Left cardiac atrium (tissue), 4 donors: ENCODE measurements at regions not wholly inside any gene's neighbourhood (a gene's known extent, or its start where the extent isn't known, plus 50 kb on each side); places are given as distances from the start of the nearest gene placed in this dataset.
"Not testable (repeated sequence)": the region's sequence is repeated elsewhere in the genome, so short reads cannot be mapped to it uniquely, and the experiment has no call there.

Experiments used
- ATAC-seq, 2 donors: fragments of 200-7000 bp; cut with Tn5 transposase; one replicate each; pipeline ENCODE4 v1.9.1; 2020; ENCODE audit warnings: mild to moderate bottlenecking in 2 of 2, moderate library complexity in 2 of 2
- DNase-seq: peaks from one replicate; pipeline ENCODE4 v3.0.0-alpha.2; 2020
- intact Hi-C, 2 donors: fragments of 100-400 bp; cut with DNase I; formaldehyde crosslinking; loops; one replicate each; pipeline versions ENCODE4 v1.14.1 to v1.15.1; 2022 to 2023
- donor health status: DM: no; HTN: yes; CAD: no.
- donor health status: DM: no; HTN: yes; CAD: no; lungs with severe emphysema.
- donor health status: DM: yes; HTN: yes; CAD: no.
- donor health status: Dilated cardiomyopathy.

DNA sequence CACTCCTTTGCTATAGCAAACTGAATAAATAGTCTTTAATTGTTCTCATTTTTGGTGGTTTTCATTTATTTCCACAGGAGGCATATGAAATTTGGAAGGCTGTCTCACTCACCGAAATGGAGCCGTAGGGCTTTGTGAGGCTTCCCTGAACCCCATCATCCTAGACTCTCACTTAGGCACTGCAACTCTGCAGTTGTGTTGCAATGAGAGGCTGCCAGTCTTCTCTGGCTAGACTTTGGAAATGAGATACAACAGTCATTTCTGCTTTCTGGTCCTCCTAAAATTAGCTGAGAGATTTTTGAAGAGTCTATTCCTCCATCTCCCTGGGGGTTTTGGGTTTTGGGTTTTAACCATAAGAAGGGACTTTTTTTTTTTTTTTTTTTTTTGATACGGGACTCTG lies 146.5 kb downstream of the SH3BGRL start:
- intact Hi-C loops, result no loop called here
- ATAC-seq (no peak), DNase-seq (no peak)

DNA sequence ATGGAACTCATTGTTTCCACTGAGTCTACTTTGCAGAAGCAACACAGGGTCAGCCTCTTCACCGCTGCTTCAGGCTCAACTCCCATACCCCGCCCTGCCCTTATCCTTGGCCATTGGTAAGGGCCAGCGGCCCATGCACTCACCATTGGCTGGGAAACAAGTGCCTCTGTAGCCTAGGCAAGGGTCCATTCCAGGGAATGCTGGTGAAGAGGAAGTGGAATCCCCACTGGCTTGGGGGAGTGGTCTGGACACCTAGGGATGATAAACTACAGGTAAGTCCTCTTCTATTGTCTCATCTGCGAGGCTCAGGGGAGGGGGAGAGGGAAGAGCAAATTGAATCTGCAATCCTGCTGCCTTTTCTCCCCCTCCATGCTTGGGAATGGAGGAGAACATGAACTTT lies 153.1 kb downstream of the SH3BGRL start:
- intact Hi-C loops, result no loop called here
- ATAC-seq (no peak), DNase-seq (no peak)

DNA sequence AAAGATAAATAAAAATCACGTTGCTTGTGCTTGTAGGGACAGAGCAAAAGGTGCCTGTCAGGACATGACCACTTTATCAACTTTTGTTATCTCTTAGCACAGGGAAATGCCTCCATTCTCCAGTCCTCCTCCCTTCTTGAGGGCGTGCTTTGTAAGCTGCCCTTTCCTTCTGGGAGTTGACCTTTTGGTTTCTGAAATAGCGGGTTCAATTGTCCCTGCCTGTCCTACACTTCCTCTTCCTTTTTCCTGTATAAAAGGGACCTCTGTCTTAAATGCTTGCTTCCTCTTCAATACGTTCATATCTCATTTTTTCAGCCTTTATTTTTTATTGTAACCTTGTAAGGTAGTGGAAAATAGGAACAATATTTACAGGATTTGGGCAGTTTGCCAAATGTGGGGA lies 153.5 kb downstream of the SH3BGRL start:
- intact Hi-C loops, result no loop called here
- ATAC-seq (no peak), DNase-seq (no peak)

DNA sequence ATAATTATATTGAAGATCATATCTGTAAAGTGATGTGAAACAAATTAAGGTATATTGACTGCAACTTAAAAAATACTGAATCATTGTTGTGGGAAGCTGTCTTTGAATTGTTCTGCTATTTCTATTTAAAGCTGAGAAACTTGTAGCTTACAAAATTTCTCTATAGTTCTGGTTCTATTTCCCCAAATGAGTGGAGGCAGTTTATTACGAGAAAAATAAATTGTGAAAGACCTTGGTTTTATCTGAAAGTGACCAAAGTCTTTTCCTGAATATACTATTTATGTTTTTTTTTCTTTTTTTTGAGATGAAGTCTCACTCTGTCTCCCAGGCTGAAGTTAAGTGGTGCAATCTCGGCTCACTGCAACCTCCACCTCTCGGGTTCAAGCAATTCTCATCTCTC lies 165.4 kb downstream of the SH3BGRL start:
- DNase-seq (no peak), ATAC-seq (no peak)
- intact Hi-C loops, result loop anchor here in 1 of 2 donors (10.0 kb wide), 1 partner anchor 182 kb away; no protein-coding TSS in a partner anchor

DNA sequence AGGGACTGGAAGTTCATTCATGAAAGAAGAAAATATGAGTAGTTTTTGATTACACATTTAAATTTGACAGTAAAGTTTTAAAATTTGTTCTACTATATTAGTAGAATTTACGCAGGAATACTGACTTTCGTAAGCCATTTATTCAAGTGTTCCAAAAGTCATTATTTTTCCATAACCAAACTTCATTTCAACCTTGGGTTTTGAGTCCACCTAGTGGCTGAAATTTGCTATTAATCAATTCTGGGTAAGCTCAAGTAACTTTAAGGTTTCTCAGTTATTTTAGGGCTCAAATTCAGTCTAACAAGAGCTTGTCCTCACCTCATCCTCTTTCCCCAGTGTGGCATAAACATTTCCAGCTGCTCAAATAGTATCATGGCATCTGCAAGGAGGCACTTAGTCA lies 175.4 kb downstream of the SH3BGRL start:
- DNase-seq, result no peak
- no peak for ATAC-seq
- intact Hi-C loops, result no loop called here

DNA sequence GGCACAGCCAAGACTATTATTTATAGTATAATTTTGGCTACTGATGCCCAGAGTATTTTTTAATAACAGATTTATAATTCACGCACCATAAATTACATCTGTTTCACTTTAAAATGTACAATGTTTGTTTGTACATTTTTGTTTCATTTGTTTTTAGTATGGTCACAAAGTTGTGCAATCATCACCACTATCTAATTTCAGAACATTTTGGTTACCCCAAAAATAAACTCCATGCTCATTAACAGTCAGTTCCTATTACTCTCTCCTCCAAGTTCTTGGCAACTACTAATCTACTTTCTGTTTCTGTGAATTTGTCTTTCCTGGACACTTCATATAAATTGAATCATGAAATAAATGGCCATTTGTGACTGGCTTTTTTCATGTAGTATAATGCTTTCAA lies 176.7 kb downstream of the SH3BGRL start:
- intact Hi-C loops, result no loop called here
- no peak for DNase-seq
- ATAC-seq, result no peak

DNA sequence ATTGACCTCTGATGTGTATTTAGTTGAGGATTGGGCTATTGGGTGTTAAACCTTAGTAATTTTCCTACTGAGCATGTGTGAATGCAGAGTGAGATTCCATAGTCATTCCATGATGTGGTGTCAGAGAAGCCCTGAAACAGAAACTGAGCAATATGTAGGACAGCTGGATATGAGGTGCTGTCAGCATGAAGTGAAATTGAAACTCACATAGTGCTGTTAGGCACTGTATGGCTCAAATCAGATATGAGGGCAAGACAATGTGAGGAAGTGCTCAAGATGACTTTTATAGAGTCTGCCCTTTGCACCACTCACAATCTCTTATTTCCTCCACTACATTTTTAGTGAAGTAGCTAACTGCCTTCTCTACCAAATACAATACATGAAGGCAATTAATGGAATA lies 188.3 kb downstream of the SH3BGRL start:
- intact Hi-C loops, result no loop called here
- DNase-seq (no peak), ATAC-seq (no peak)

DNA sequence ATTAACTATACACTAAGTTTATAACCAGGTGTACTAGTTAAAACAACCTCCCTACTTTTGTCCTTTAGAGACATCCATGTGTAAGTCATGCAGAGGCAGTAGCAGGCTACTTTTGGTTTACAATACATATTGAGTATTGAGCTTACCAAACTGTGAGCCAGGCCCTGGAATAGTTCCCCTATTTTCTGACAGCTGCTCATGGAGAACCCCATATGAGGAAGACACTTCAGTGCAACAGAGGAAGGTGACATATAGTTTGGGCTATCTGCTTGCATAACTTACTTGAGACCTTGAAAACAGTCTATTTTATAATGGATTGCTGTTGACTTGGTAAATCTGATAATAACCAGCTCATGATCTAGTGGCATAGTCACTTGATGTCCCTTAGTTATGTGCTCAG lies 190.5 kb downstream of the SH3BGRL start:
- intact Hi-C loops, result no loop called here
- ATAC-seq, result no peak
- DNase-seq, result no peak

DNA sequence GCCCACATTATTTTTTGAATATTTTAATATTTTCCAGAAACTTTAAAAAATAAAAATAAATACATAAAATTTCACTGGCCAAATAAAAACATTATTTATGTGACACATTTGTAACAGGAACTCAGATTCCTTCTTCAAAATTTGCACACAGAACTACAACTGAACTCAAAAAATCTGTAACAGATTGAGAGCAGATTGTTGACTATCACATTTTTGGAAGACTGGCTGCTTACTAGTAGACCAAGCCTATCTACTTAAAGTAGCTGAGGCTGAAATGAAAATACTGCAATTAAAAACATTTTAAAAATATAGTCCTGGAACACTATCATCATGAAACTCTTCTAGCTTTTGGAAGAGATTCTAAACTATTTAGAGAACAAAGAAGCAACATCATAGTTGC lies 203.9 kb downstream of the SH3BGRL start:
- intact Hi-C loops, result no loop called here
- ATAC-seq (no peak), DNase-seq (no peak)

DNA sequence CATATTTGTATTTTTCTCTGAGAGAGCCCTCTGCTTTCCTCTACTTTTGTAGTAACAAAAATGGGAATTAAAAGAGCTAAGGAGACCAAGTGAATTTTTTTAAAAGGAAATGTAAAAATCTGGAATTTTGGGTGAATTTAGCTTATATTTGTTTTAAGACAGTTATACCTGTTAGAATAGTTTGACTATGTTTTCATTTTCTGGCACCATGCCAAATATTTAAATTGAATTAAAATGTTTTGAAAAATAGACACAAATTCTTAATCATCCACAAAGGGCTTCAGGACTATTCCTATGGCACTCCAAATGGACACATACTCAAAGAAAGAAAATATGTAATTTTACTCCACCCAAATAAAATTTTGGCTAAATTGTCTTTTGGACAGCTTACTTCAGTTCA lies 209.6 kb downstream of the SH3BGRL start:
- intact Hi-C loops, result no loop called here
- ATAC-seq (no peak), DNase-seq (no peak)

DNA sequence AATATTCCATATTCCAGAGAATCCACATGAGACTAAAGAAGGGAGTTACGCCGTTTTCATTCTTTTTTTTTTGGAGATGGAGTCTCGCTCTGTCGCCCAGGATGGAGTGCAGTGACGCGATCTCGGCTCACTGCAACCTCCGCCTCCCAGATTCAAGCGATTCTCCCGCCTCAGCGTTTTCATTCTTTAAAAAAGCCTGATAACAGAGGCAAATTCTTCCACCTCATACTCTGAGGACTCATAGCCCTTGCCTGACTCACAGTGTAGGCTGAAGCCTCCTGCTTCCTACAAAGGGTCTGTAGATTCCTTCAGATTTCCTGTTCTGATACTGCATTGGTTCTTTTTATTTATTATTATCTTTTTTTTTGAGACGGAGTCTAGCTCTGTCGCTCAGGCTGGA lies 210.5 kb downstream of the SH3BGRL start:
- ATAC-seq, result no peak
- DNase-seq, result no peak
- intact Hi-C loops, result no loop called here

DNA sequence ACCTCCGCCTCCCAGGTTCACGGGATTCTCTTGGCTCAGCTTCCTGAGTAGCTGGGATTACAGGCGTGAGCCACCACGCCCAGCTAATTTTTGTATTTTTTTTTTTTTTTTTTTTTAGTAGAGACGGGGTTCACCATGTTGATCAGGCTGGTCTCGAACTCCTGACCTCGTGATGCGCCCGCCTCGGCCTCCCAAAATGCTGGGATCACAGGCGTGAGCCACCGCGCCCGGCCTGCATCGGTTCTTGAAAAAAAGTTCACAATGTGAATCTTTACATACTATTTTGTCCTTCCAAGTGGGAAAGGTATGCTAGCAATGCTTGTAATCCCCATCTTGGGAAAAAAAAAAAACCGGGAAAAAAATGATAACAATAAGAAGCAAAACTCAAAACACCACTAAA lies 211.0 kb downstream of the SH3BGRL start:
- DNase-seq, intact Hi-C loops, ATAC-seq: not testable (repeated sequence)

DNA sequence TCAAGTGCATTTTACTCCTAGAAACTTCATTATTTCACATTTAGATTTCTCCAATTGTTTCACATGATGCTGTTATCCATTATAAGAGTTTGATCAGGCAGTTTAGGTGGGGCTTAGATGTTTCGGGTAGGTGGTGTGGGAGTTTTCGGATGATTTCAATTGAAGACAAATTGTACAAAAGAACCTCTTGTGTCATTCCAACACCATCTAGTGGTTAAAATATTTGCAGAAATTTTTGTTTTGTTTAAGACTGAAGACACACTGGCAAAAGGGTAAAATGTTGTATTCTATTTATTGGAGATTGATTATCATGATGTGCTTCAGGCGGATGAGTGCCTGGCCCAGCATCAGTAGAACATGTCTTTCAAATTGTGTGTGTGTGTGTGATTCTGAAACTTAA lies 212.7 kb downstream of the SH3BGRL start:
- no peak for ATAC-seq
- intact Hi-C loops, result no loop called here

More for the DNA sequence above, 212.7 kb downstream of the SH3BGRL start:
- DNase-seq, result no peak
